ENCODE measurements at regions not wholly inside any gene's neighbourhood (a gene's known extent, or its start where the extent isn't known, plus 50 kb on each side); places are given as distances from the start of the nearest gene placed in this dataset.

- Histone ChIP-seq H4K20me1 (replicated peaks; ENCODE audit: control insufficient read depth, insufficient read depth, low read length) (no peaks in the 10 kb centered on the region), H3K79me2 (ENCODE audit: control insufficient read depth, insufficient read depth, low read length) (no peaks in the 10 kb centered on the region), H3K36me3 (ENCODE audit: control insufficient read depth, insufficient read depth, low read length) (no peaks in the 10 kb centered on the region), H3K27me3 (ENCODE audit: control insufficient read depth in 2 of 2, insufficient read depth in 2 of 2, low read length in 2 of 2) (no peaks in the 10 kb centered on the region), H3K9ac (ENCODE audit: insufficient read depth in 1 of 2, low read depth in 2 of 2, low read length in 2 of 2) (no peak overlapping the region), H3K4me1 (replicated peaks in 1 of 2; ENCODE audit: control insufficient read depth in 2 of 2, insufficient read depth in 2 of 2, low read length in 2 of 2) (no peaks in the 10 kb centered on the region), H3K4me3 (no peak overlapping the region), H3K27ac (ENCODE audit: extremely low read depth, low read depth, low read length) (no peak overlapping the region), H2AFZ (ENCODE audit: low read depth, low read length) (no peak overlapping the region), H3K9me1 (ENCODE audit: control insufficient read depth, insufficient read depth, low read length) (no peaks in the 10 kb centered on the region), H3K9me3 (replicated peaks; ENCODE audit: control insufficient read depth, insufficient read depth, low read depth, low read length) (no peaks in the 10 kb centered on the region), H3K4me2 (ENCODE audit: insufficient read depth, low read length) (no peak overlapping the region)
- intact Hi-C loops (cut with micrococcal nuclease) (no loop called here), in situ Hi-C loops (cut with MboI) (no loop called here)
- 5% methylated on average over 3 of the region's 3 CpGs for WGBS (ENCODE audit: insufficient coverage, low coverage, missing lambda C conversion rate)
- BruUV-seq (replicated peaks) = no TSS peak
- no peak for DNase-seq (ENCODE audit: extremely low read depth in 1 of 4, low spot score in 3 of 4)
- POLR2A ChIA-PET = no interaction called here
- no peak for ATAC-seq
- TF ChIP-seq ZNF232 (CRISPR knock-in tag; IDR thresholded peaks at IDR 0.05) (no peak), TARDBP (IDR thresholded peaks at IDR 0.05) (no peak), ZBTB7A (IDR thresholded peaks at IDR 0.05; ENCODE audit: borderline replicate concordance, control insufficient read depth, low read depth, low read length) (no peak), CGGBP1 (CRISPR knock-in tag; IDR thresholded peaks at IDR 0.05) (no peak), ZFP30 (CRISPR knock-in tag; IDR thresholded peaks at IDR 0.05; ENCODE audit: borderline replicate concordance) (no peak), SRF (CRISPR knock-in tag; IDR thresholded peaks at IDR 0.05) (no peak), EP300 (IDR thresholded peaks at IDR 0.05; ENCODE audit: low read length) (no peak), ZC3H4 (CRISPR knock-in tag; IDR thresholded peaks at IDR 0.05; ENCODE audit: borderline replicate concordance) (no peak), ZNF282 (CRISPR knock-in tag; IDR thresholded peaks at IDR 0.05) (no peak)
- TF ChIP-seq, protein P1, sequence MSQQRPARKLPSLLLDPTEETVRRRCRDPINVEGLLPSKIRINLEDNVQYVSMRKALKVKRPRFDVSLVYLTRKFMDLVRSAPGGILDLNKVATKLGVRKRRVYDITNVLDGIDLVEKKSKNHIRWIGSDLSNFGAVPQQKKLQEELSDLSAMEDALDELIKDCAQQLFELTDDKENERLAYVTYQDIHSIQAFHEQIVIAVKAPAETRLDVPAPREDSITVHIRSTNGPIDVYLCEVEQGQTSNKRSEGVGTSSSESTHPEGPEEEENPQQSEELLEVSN (IDR thresholded peaks at IDR 0.05; ENCODE audit: borderline replicate concordance in 1 of 2, extremely low read depth in 1 of 2, insufficient read depth in 1 of 2, insufficient read length in 1 of 2, low read depth in 1 of 2, low read length in 1 of 2, poor library complexity in 1 of 2, severe bottlenecking in 1 of 2) = no peak
- FAIRE-seq = no peak
- CTCF ChIA-PET (ENCODE audit: low intra/inter-chr PET ratio) = no interaction called here
Observed at GRCh38 chr13:68417801-68418200, 1187.7 kb upstream of the PCDH9 start.

All from K562 (cell line).